H1 (cell line): ENCODE measurements at regions not wholly inside any gene's neighbourhood (a gene's known extent, or its start where the extent isn't known, plus 50 kb on each side); places are given as distances from the start of the nearest gene placed in this dataset.
"Not testable (repeated sequence)": the region's sequence is repeated elsewhere in the genome, so short reads cannot be mapped to it uniquely, and the experiment has no call there.

Experiments
- CTCF ChIA-PET: fragments of 300-600 bp; sonication (Branson Sonifier 250); formaldehyde crosslinking; loops from one replicate; lab custom pipeline; 2021; ENCODE audit not compliant: partially characterized antibody; lab: Charles Lee
- POLR2A ChIA-PET: fragments of 300-600 bp; sonication (Branson Sonifier 250); formaldehyde crosslinking; loops from one replicate; lab custom pipeline; 2021; ENCODE audit warnings: inconsistent platforms; ENCODE audit not compliant: partially characterized antibody; lab: Charles Lee
- DNase-seq, 2 experiments: peaks; one replicate each; pipeline versions ENCODE4 v3.0.0 to v3.0.0-alpha.2; 2010 to 2022; ENCODE audit warnings: low spot score in 2 of 2, low read depth in 1 of 2, mixed read lengths in 1 of 2
- FAIRE-seq: peaks from 2 replicates; lab custom pipeline; 2011; peaks lifted over from hg19 to GRCh38; lab: Jason Lieb, UNC
- H2AFZ ChIP-seq: 2 replicates; pipeline ENCODE4 v1.8.1; 2012; ENCODE audit warnings: low read length, inconsistent platforms
- H2AK5ac ChIP-seq: 2 replicates; pipeline ENCODE4 v1.6.1; 2013; ENCODE audit warnings: low read depth, low read length
- H2BK120ac ChIP-seq: replicated peaks from 2 replicates; pipeline ENCODE3; 2013; ENCODE audit warnings: low read depth, low read length, inconsistent platforms
- H2BK12ac ChIP-seq: 2 replicates; pipeline ENCODE4 v1.6.1; 2013; ENCODE audit warnings: low read depth, low read length
- H2BK15ac ChIP-seq: 2 replicates; pipeline ENCODE4 v1.6.1; 2013; ENCODE audit warnings: low read length
- H2BK20ac ChIP-seq: 2 replicates; pipeline ENCODE4 v1.6.1; 2013; ENCODE audit warnings: low read length
- H2BK5ac ChIP-seq: 2 replicates; pipeline ENCODE4 v1.6.1; 2013; ENCODE audit warnings: low read depth, low read length
- H3K14ac ChIP-seq: 2 replicates; pipeline ENCODE4 v1.6.1; 2013; ENCODE audit warnings: inconsistent platforms; ENCODE audit not compliant: insufficient read length
- H3K18ac ChIP-seq: 2 replicates; pipeline ENCODE4 v1.6.1; 2013; ENCODE audit warnings: low read length; ENCODE audit errors: extremely low read depth
- H3K23ac ChIP-seq: 2 replicates; pipeline ENCODE4 v1.6.1; 2013; ENCODE audit warnings: inconsistent platforms; ENCODE audit not compliant: insufficient read length
- H3K23me2 ChIP-seq: 2 replicates; pipeline ENCODE4 v1.6.1; 2013; ENCODE audit warnings: low read depth, low read length
- H3K27ac ChIP-seq: 2 replicates; pipeline ENCODE4 v1.6.1; 2011; ENCODE audit warnings: low read depth, low read length, inconsistent platforms
- H3K27me3 ChIP-seq, 4 experiments: replicated peaks in 1 of 4; 1 replicate in 1 of 4; 2 replicates in 3 of 4; pipeline versions ENCODE4 v1.6.1 to v1.8.1; 2011 to 2013; ENCODE audit warnings: low read length in 3 of 4, mild to moderate bottlenecking in 3 of 4, inconsistent platforms in 2 of 4, mixed read lengths in 2 of 4, moderate library complexity in 1 of 4; ENCODE audit not compliant: control insufficient read depth in 3 of 4, insufficient read depth in 3 of 4; ENCODE audit errors: extremely low read depth in 1 of 4
- H3K36me3 ChIP-seq, 4 experiments: 2 replicates each; pipeline versions ENCODE4 v1.6.1 to v1.8.1; 2011 to 2013; ENCODE audit warnings: mild to moderate bottlenecking in 4 of 4, low read length in 3 of 4, moderate library complexity in 2 of 4, control low read depth in 1 of 4, inconsistent platforms in 1 of 4; ENCODE audit not compliant: insufficient read depth in 4 of 4, control insufficient read depth in 2 of 4
- H3K4ac ChIP-seq: replicated peaks from 2 replicates; pipeline ENCODE3; 2013; ENCODE audit warnings: low read length, low read depth, mixed read lengths, inconsistent platforms; ENCODE audit not compliant: insufficient read length
- H3K4me1 ChIP-seq, 4 experiments: replicated peaks in 1 of 4; 1 replicate in 1 of 4; 2 replicates in 3 of 4; pipeline versions ENCODE4 v1.6.1 to v1.8.1; 2011 to 2013; ENCODE audit warnings: low read length in 3 of 4, inconsistent platforms in 2 of 4, mixed read lengths in 1 of 4; ENCODE audit not compliant: insufficient read depth in 4 of 4, control insufficient read depth in 3 of 4
- H3K4me2 ChIP-seq, 2 experiments: 2 replicates each; pipeline versions ENCODE4 v1.6.1 to v1.8.1; 2011 to 2013; ENCODE audit warnings: low read depth in 2 of 2, low read length in 2 of 2, control low read depth in 1 of 2, inconsistent platforms in 1 of 2, mild to moderate bottlenecking in 1 of 2; ENCODE audit not compliant: insufficient read depth in 1 of 2
- H3K4me3 ChIP-seq, 4 experiments: fragments of 200-600, 300-600 bp in 1 of 4; sonication (generic), shearing (Covaris generic), sonication (Bioruptor Twin) in 1 of 4; 2 replicates each; pipeline versions ENCODE4 v1.5.1 to v1.8.1; 2011 to 2016; ENCODE audit warnings: low read length in 4 of 4, low read depth in 3 of 4, control low read depth in 2 of 4, inconsistent platforms in 2 of 4, mild to moderate bottlenecking in 2 of 4, mixed read lengths in 1 of 4, moderate library complexity in 1 of 4; ENCODE audit not compliant: insufficient read depth in 2 of 4; ENCODE audit errors: extremely low read depth in 1 of 4
- H3K56ac ChIP-seq: replicated peaks from 2 replicates; pipeline ENCODE3; 2013; ENCODE audit warnings: low read depth, mild to moderate bottlenecking, mixed read lengths, low read length, inconsistent platforms; ENCODE audit not compliant: insufficient read length
- H3K79me1 ChIP-seq: 2 replicates; pipeline ENCODE4 v1.6.1; 2013; ENCODE audit warnings: low read depth, low read length, control low read depth
- H3K79me2 ChIP-seq, 2 experiments: 2 replicates each; pipeline versions ENCODE4 v1.6.1 to v1.8.1; 2012 to 2013; ENCODE audit warnings: low read length in 2 of 2, mild to moderate bottlenecking in 2 of 2, inconsistent platforms in 1 of 2; ENCODE audit not compliant: insufficient read depth in 2 of 2, control insufficient read depth in 1 of 2
- H3K9ac ChIP-seq, 4 experiments: replicated peaks in 1 of 4; 1 replicate in 1 of 4; 2 replicates in 3 of 4; pipeline versions ENCODE4 v1.6.1 to v1.8.1; 2011 to 2013; ENCODE audit warnings: low read depth in 3 of 4, low read length in 3 of 4, control low read depth in 2 of 4, mild to moderate bottlenecking in 2 of 4, moderate library complexity in 2 of 4, inconsistent platforms in 1 of 4; ENCODE audit errors: extremely low read depth in 1 of 4
- H3K9me3 ChIP-seq, 2 experiments: 2 replicates each; pipeline versions ENCODE4 v1.6.1 to v1.8.1; 2012 to 2013; ENCODE audit warnings: mild to moderate bottlenecking in 2 of 2, moderate library complexity in 2 of 2, control low read depth in 1 of 2, inconsistent platforms in 1 of 2, low read depth in 1 of 2, low read length in 1 of 2, mixed read lengths in 1 of 2; ENCODE audit not compliant: insufficient read depth in 2 of 2
- H4K20me1 ChIP-seq, 2 experiments: replicated peaks in 1 of 2; 2 replicates each; pipeline versions ENCODE3 to v1.8.1; 2011 to 2013; ENCODE audit warnings: inconsistent platforms in 2 of 2, low read length in 2 of 2, mild to moderate bottlenecking in 1 of 2; ENCODE audit not compliant: insufficient read depth in 2 of 2, control insufficient read depth in 1 of 2
- H4K5ac ChIP-seq: 2 replicates; pipeline ENCODE4 v1.6.1; 2013; ENCODE audit warnings: low read length, low read depth, mixed read lengths, inconsistent platforms; ENCODE audit not compliant: insufficient read length
- H4K8ac ChIP-seq: 2 replicates; pipeline ENCODE4 v1.8.0; 2013; ENCODE audit warnings: mild to moderate bottlenecking, moderate library complexity, low read length, inconsistent platforms; ENCODE audit not compliant: insufficient read depth; ENCODE audit errors: extremely low read depth
- H4K91ac ChIP-seq: replicated peaks from 2 replicates; pipeline ENCODE3; 2013; ENCODE audit warnings: low read length, mixed read lengths, inconsistent platforms; ENCODE audit not compliant: insufficient read length
- WGBS, 2 experiments: shearing (Covaris generic) in 1 of 2; methylation state at CpG; one replicate each; pipeline versions ENCODE4 v1.1.6 to v1.1.7; 2013 to 2015; ENCODE audit warnings: low lambda C conversion rate in 2 of 2, mixed read lengths in 2 of 2, inconsistent platforms in 1 of 2, low coverage in 1 of 2, missing lambda C conversion rate in 1 of 2; ENCODE audit not compliant: insufficient replicate concordance in 2 of 2, insufficient coverage in 1 of 2, insufficient read length in 1 of 2; ENCODE audit errors: extremely low coverage in 1 of 2, missing lambda C conversion rate in 1 of 2; 5-methylcytosine and 5-hydroxymethylcytosine counted together

GRCh38 chr18:968910-969309 lies 64.2 kb downstream of the ADCYAP1 start:
- H2BK15ac ChIP-seq, H2BK12ac ChIP-seq, H3K9ac ChIP-seq, DNase-seq, H4K20me1 ChIP-seq, POLR2A ChIA-PET, H3K18ac ChIP-seq, CTCF ChIA-PET, H2BK20ac ChIP-seq, H3K79me2 ChIP-seq, H3K36me3 ChIP-seq, H3K23ac ChIP-seq, H3K4me3 ChIP-seq, H2AK5ac ChIP-seq, H2BK5ac ChIP-seq, H4K91ac ChIP-seq, H3K27me3 ChIP-seq, H3K4me2 ChIP-seq, H3K27ac ChIP-seq, H3K9me3 ChIP-seq, H2AFZ ChIP-seq, H4K5ac ChIP-seq, H3K56ac ChIP-seq, H4K8ac ChIP-seq, H3K23me2 ChIP-seq, H3K79me1 ChIP-seq, H3K14ac ChIP-seq, FAIRE-seq, H2BK120ac ChIP-seq, H3K4ac ChIP-seq, H3K4me1 ChIP-seq: not testable (repeated sequence)
- 100% methylated on average over 1 of the region's 1 CpG; no CpG with 5 or more reads in 1 of the 2 experiments for WGBS, 2 experiments

GRCh38 chr18:969311-969710 lies 64.6 kb downstream of the ADCYAP1 start:
- DNase-seq, result not testable (repeated sequence)
- WGBS, 2 experiments, result 87% methylated on average over 3 of the region's 3 CpGs; no CpG with 5 or more reads in 1 of the 2 experiments

More at GRCh38 chr18:969311-969710, 64.6 kb downstream of the ADCYAP1 start:
- H3K79me1 ChIP-seq, H3K4me3 ChIP-seq, H2BK5ac ChIP-seq, H3K18ac ChIP-seq, H3K56ac ChIP-seq, H2BK120ac ChIP-seq, H3K23me2 ChIP-seq, H2BK20ac ChIP-seq, H2AFZ ChIP-seq, H3K14ac ChIP-seq, H3K4me2 ChIP-seq, H3K9ac ChIP-seq, H4K91ac ChIP-seq, H4K5ac ChIP-seq, H4K8ac ChIP-seq, H2BK15ac ChIP-seq, H3K4me1 ChIP-seq, FAIRE-seq, POLR2A ChIA-PET, H4K20me1 ChIP-seq, H2AK5ac ChIP-seq, H3K23ac ChIP-seq, H2BK12ac ChIP-seq, H3K9me3 ChIP-seq, H3K36me3 ChIP-seq, H3K27me3 ChIP-seq, H3K79me2 ChIP-seq, H3K4ac ChIP-seq, H3K27ac ChIP-seq: not testable (repeated sequence)
- CTCF ChIA-PET, result interaction anchor here (1.1 to 1.4 kb wide), 2 partner anchors 8 to 13 kb away, joined by 3 to 4 read pairs; no protein-coding TSS in a partner anchor
